Bronchial epithelial cell (primary cell): ENCODE measurements at regions not wholly inside any gene's neighbourhood (a gene's known extent, or its start where the extent isn't known, plus 50 kb on each side); places are given as distances from the start of the nearest gene placed in this dataset.
"Not testable (repeated sequence)": the region's sequence is repeated elsewhere in the genome, so short reads cannot be mapped to it uniquely, and the experiment has no call there.

Experiments used
- DNase-seq: peaks from one replicate; pipeline ENCODE4 v3.0.0-alpha.2; 2010; ENCODE audit warnings: low read depth
- FAIRE-seq: peaks from 2 replicates; lab custom pipeline; 2011; peaks lifted over from hg19 to GRCh38; lab: Jason Lieb, UNC
- H3K27me3 ChIP-seq: 2 replicates; pipeline ENCODE4 v1.5.1; 2011; ENCODE audit warnings: low read length; ENCODE audit not compliant: control insufficient read depth, insufficient read depth
- H3K36me3 ChIP-seq: 2 replicates; pipeline ENCODE4 v1.5.1; 2011; ENCODE audit warnings: low read length; ENCODE audit not compliant: control insufficient read depth, insufficient read depth
- H3K4me3 ChIP-seq: 2 replicates; pipeline ENCODE4 v1.5.1; 2011; ENCODE audit warnings: mild to moderate bottlenecking, low read depth, low read length, control low read depth
- CTCF ChIP-seq: IDR thresholded peaks from 2 replicates; pipeline ENCODE4 v1.5.1; 2011; ENCODE audit warnings: mild to moderate bottlenecking, moderate library complexity, low read length, control low read depth, inconsistent platforms; ENCODE audit not compliant: insufficient read depth, severe bottlenecking

DNA sequence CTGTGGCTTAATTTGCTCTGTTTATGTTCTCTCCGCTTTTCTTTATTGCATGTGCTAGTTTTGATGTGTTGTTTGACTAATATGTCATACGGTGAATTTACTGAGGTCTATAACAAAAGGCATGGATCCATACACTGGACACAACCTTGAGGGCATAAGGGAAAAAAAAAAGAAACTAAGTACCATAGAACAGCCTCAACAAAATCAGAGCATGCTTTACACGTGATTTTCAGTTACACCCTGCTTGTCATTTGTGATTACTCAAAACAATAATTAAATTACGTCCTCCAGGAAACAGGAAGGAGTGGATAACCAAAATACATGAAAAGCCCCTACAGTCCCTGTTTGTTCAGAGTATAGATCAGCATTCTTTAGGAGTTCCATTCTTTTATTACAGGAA lies 150.5 kb downstream of the CRPPA start:
- H3K27me3 ChIP-seq: no peaks in the 10 kb centered on the region
- H3K4me3 ChIP-seq: no peak overlapping the region
- H3K36me3 ChIP-seq: no peaks in the 10 kb centered on the region
- DNase-seq (no peak), FAIRE-seq (no peak)
- TF ChIP-seq CTCF: no peak

GRCh38 chr7:16268821-16269768 lies 152.2 kb downstream of the CRPPA start:
- Histone ChIP-seq H3K36me3 (no peaks in the 10 kb centered on the region), H3K4me3 (no peak overlapping the region), H3K27me3 (no peaks in the 10 kb centered on the region)
- no peak for FAIRE-seq
- TF ChIP-seq CTCF: no peak
- peak; percentile 79 for DNase-seq

DNA sequence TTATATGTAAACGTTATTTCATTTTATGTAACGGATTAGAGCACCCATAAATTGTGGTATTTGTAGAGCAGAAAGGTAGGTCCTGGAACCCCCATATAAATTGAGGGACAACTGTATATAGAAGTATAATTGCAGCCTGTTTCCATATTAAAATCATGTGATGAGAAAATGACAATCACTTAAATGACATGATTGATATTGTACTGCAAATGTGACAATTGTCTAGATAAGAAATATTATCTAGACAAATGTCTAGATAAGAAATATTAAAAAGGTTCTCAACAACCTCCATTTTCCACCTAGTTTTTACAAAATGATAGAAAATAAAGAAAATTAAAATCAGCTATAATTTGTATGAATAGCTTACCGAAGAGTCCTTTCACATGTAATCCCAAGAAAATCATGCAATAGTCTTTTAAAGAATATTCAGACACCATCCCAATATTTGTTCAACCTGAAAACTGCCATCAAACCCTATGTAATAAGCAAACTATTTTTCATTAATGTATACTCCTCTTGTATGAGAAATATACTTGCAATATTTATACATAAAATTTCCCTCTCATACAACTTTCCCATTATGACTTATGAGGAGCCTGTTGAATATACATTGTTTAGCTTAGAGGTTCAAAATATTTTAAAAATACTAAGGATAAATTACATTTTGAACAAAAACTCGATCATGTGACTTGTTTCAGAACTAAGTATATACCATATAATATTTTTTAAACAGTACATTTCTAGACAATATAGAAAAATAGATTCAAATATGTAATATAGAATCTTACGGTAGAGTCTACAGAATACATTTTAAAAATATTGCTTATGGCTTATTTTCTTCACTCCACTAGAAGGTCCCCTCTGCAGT lies 153.2 kb downstream of the CRPPA start:
- Histone ChIP-seq H3K36me3 (no peaks in the 10 kb centered on the region), H3K27me3 (no peaks in the 10 kb centered on the region), H3K4me3 (no peak overlapping the region)
- DNase-seq (no peak), FAIRE-seq (no peak)
- TF ChIP-seq CTCF: no peak

GRCh38 chr7:16266877-16267276 lies 154.5 kb downstream of the CRPPA start:
- no peak for TF ChIP-seq CTCF
- no peak overlapping the region for H3K4me3 ChIP-seq
- H3K27me3 ChIP-seq: no peaks in the 10 kb centered on the region
- DNase-seq (no peak), FAIRE-seq (no peak)
- H3K36me3 ChIP-seq: no peaks in the 10 kb centered on the region

GRCh38 chr7:16266470-16266869 lies 154.9 kb downstream of the CRPPA start:
- FAIRE-seq, H3K4me3 ChIP-seq, H3K27me3 ChIP-seq, H3K36me3 ChIP-seq, DNase-seq: not testable (repeated sequence)

DNA sequence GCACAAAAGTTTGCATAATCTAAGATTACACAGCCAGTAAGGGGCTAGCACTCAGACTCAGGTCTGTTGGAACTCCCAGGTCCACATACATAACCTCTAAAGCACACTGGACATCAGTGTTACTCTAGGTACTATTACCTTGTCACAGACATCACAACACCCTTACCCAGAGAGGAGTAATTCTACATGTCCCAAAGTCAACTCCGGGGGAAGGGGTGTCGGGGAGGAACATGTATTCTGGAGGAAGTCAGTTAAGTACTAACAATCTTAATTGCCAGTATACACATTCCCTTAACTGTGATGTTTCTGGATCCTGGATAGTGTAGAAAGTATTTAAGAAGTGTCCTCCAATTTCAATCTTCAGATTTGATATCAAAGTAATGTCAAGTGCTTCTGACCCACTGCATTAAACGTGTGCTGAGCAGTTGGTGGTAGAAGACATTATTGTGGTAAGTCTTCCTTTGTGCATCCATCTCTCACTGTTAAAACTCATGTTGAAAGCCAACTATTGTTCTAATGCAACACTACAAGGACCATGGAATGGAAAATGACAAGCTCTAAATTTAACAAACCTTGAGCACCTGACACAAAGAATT lies 155.4 kb downstream of the CRPPA start:
- DNase-seq: no peak
- no peak for TF ChIP-seq CTCF
- H3K4me3 ChIP-seq: no peak overlapping the region
- no peaks in the 10 kb centered on the region for H3K27me3 ChIP-seq
- H3K36me3 ChIP-seq: no peaks in the 10 kb centered on the region
- FAIRE-seq: no peak
